Activated naive CD4-positive, alpha-beta T cell treated with anti-CD3 and anti-CD28 coated beads for 36 hours (primary cell): ENCODE measurements at regions not wholly inside any gene's neighbourhood (a gene's known extent, or its start where the extent isn't known, plus 50 kb on each side); places are given as distances from the start of the nearest gene placed in this dataset.
"Not testable (repeated sequence)": the region's sequence is repeated elsewhere in the genome, so short reads cannot be mapped to it uniquely, and the experiment has no call there.

ENCODE experiments used
- CTCF ChIA-PET: fragments of 350-600 bp; sonication (Branson Sonifier 250); formaldehyde crosslinking; loops from one replicate; lab custom pipeline; 2021; ENCODE audit warnings: antibody characterized with exemption; lab: Charles Lee
- DNase-seq: peaks from one replicate; pipeline ENCODE4 v3.0.0-alpha.2; 2020
- H3K27ac Mint-ChIP-seq: one replicate; pipeline ENCODE4 v1.8.0; 2021; ENCODE audit warnings: mild to moderate bottlenecking, mixed read lengths
- H3K27me3 Mint-ChIP-seq: one replicate; pipeline ENCODE4 v1.8.0; 2021; ENCODE audit warnings: low read depth, mixed read lengths
- H3K36me3 Mint-ChIP-seq: one replicate; pipeline ENCODE4 v1.8.0; 2021; ENCODE audit warnings: low read depth, mixed read lengths
- H3K4me1 Mint-ChIP-seq: one replicate; pipeline ENCODE4 v1.8.0; 2021; ENCODE audit warnings: low read depth, mixed read lengths
- H3K4me3 Mint-ChIP-seq: one replicate; pipeline ENCODE4 v1.8.0; 2021; ENCODE audit warnings: mild to moderate bottlenecking, moderate library complexity, mixed read lengths
- H3K9me3 Mint-ChIP-seq: one replicate; pipeline ENCODE4 v1.8.0; 2021; ENCODE audit warnings: mixed read lengths
- intact Hi-C: fragments of 100-400 bp; cut with micrococcal nuclease; formaldehyde crosslinking; loops from one replicate; pipeline ENCODE4 v1.15.1; 2023

DNA sequence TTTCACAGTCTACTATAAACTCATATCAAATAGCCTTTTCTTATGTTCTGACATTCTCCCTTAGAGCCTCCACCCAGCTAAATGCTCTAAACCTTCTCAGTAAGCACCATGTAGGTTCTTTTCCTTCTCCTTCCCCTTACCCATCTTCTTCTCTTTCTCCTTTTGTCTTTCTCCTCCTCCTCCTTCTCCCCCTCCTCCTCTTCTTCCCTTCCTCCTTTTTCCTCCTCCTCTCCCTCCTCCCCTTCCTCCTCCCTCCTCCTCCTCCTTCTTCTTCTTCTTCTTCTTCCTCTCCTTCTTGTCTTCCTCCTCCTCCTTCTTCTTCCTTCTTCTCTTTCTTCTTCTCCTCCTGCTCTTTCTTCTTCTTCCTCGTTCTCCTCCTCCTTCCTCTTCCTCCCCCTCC lies 85.2 kb upstream of the KCNAB1 start:
- Mint-ChIP-seq H3K36me3 (no peaks in the 10 kb centered on the region), H3K27me3 (no peaks in the 10 kb centered on the region), H3K4me1 (no peaks in the 10 kb centered on the region), H3K4me3 (no peak overlapping the region), H3K27ac (no peak overlapping the region), H3K9me3 (no peaks in the 10 kb centered on the region)
- intact Hi-C loops = no loop called here
- CTCF ChIA-PET = interaction anchor here (1.2 kb wide), 1 partner anchor 9 kb away, joined by 3 read pairs; no protein-coding TSS in a partner anchor
- no peak for DNase-seq

DNA sequence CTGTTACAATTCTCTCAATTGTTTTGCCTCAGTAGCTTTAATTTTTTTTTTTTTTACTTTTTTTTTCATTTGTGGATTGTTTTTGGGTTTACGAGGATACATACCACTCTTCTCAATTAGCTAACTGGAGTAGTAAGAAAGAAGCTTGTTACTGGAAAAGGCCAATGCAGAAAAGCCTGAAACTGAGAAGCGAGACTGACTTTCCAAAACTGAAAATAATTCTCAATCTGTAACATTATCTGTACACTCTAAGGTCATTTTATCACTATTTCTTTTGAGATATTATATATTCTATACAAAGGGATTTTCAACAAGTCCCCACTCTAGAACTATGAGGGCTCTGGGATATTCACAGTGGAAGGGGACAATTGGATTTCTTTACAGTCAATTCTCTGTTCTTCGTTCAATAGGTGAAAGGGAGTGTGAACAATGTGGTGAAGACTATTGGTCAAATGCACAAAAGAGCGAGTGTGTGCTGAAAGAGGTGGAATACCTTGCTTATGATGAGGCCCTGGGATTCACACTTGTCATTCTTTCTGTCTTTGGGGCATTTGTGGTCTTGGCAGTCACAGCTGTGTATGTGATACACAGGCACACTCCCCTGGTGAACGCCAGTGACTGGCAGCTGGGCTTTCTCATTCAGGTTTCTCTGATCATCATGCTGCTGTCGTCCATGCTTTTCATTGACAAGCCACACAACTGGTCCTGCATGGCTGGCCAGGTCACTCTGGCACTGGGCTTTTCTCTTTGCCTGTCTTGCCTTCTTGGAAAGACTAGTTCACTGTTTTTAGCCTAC lies 83.9 kb upstream of the KCNAB1 start:
- H3K4me3 Mint-ChIP-seq = no peak overlapping the region
- no peaks in the 10 kb centered on the region for H3K9me3 Mint-ChIP-seq
- intact Hi-C loops = no loop called here
- H3K36me3 Mint-ChIP-seq = no peaks in the 10 kb centered on the region
- CTCF ChIA-PET = interaction anchor here (0.6 kb wide), 1 partner anchor 262 kb away, joined by 3 read pairs; no protein-coding TSS in a partner anchor
- no peak for DNase-seq
- peaks cover under 1% of the 10 kb centered on the region for H3K27me3 Mint-ChIP-seq
- H3K27ac Mint-ChIP-seq = no peak overlapping the region
- no peaks in the 10 kb centered on the region for H3K4me1 Mint-ChIP-seq

DNA sequence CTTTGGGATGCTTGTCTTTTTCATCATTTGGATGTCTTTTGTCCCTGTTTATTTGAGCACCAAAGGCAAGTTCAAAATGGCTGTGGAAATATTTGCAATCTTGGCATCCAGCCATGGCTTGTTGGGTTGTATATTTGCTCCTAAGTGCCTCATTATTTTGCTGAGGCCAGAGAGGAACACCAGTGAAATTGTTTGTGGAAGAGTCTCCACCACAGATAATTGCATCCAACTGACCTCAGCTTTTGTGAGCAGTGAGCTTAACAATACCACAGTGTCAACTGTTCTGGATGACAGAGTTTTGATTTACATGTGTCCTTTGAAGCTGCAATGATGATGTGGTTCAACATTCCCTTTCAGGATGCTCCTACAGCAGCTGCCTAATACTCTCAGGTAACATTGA lies 83.0 kb upstream of the KCNAB1 start:
- intact Hi-C loops = no loop called here
- no peak for DNase-seq
- no peaks in the 10 kb centered on the region for H3K9me3 Mint-ChIP-seq
- CTCF ChIA-PET = no interaction called here
- no peaks in the 10 kb centered on the region for H3K36me3 Mint-ChIP-seq
- H3K4me1 Mint-ChIP-seq = no peaks in the 10 kb centered on the region
- peaks cover 3% of the 10 kb centered on the region for H3K27me3 Mint-ChIP-seq
- H3K27ac Mint-ChIP-seq = no peak overlapping the region
- no peak overlapping the region for H3K4me3 Mint-ChIP-seq

DNA sequence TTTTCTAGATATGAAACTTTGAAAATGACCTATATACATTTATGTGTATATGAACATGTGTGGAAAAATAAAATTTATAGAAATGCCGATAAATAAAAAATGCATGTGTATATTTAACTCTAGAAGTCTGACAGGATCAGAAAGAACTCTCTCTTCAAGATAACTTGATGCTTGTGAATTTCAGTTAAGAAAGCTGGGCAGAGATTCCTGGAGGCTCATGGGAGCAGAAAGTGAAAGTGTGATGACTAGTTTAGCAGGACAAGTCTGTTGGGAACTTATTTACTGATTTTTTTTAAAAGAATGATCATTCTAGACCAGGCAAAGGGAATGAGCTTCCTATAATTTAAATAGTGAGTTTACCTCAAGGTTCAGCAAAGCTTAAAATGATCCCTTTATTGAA lies 81.5 kb upstream of the KCNAB1 start:
- no peaks in the 10 kb centered on the region for H3K9me3 Mint-ChIP-seq
- CTCF ChIA-PET = interaction anchor here (0.6 to 1.3 kb wide), 2 partner anchors 15 to 107 kb away, joined by 3 read pairs; no protein-coding TSS in a partner anchor
- DNase-seq = no peak
- H3K36me3 Mint-ChIP-seq = no peaks in the 10 kb centered on the region
- no peak overlapping the region for H3K27ac Mint-ChIP-seq
- H3K27me3 Mint-ChIP-seq = peaks cover 6% of the 10 kb centered on the region
- no peaks in the 10 kb centered on the region for H3K4me1 Mint-ChIP-seq
- no peak overlapping the region for H3K4me3 Mint-ChIP-seq
- intact Hi-C loops = no loop called here

DNA sequence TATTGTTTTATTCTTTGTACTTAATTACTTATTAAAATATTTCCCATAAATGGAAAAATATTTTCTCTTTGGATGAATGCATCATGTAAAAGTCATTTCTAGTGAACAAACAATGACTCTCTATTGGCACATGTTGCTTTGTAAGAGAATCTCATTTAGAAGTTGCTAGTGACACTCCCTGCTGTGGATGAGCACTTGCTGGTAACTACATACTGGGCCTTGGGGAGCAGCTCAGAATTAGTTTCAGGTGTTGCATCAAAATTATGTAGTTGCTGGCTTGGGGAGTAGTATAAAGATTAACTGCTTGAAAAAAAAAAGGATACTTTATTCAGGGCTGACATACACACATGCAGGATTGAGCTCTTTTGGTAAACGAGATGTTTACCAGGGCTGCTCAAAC lies 80.3 kb upstream of the KCNAB1 start:
- no peaks in the 10 kb centered on the region for H3K36me3 Mint-ChIP-seq
- no peak overlapping the region for H3K27ac Mint-ChIP-seq
- no peaks in the 10 kb centered on the region for H3K4me1 Mint-ChIP-seq
- CTCF ChIA-PET = interaction anchor here (0.6 kb wide), 1 partner anchor 225 kb away, joined by 3 read pairs; no protein-coding TSS in a partner anchor
- H3K4me3 Mint-ChIP-seq = no peak overlapping the region
- peaks cover 6% of the 10 kb centered on the region for H3K27me3 Mint-ChIP-seq
- no peaks in the 10 kb centered on the region for H3K9me3 Mint-ChIP-seq
- DNase-seq = no peak
- intact Hi-C loops = loop anchor here (5.0 kb wide), 3 partner anchors 407 to 1097 kb away; no protein-coding TSS in a partner anchor

DNA sequence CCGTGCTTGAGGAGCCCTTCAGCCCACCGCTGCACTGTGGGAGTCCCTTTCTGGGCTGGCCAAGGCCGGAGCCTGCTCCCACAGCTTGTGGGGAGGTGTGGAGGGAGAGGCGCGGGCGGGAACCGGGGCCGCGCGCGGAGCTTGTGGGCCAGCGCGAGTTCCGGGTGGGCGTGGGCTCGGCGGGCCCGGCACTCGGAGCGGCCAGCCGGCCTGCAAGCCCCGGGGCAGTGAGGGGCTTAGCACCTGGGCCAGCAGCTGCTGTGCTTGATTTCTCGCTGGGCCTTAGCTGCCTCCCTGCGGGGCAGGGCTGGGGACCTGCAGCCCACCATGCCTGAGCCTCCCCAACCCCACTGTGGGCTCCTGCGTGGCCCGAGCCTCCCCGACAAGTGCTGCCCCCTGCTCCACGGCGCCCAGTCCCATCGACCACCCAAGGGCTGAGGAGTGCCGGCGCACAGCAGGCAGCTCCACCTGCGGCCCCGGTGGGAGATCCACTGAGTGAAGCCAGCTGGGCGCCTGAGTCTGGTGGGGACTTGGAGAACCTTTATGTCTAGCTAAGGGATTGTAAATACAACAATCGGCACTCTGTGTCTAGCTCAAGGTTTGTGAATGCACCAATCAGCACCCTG lies 79.0 kb upstream of the KCNAB1 start:
- H3K9me3 Mint-ChIP-seq, H3K27me3 Mint-ChIP-seq, H3K4me1 Mint-ChIP-seq, H3K27ac Mint-ChIP-seq, H3K36me3 Mint-ChIP-seq, H3K4me3 Mint-ChIP-seq, DNase-seq: not testable (repeated sequence)
- intact Hi-C loops = loop anchor here (5.0 kb wide), 3 partner anchors 406 to 1096 kb away; no protein-coding TSS in a partner anchor
- CTCF ChIA-PET = interaction anchor here (1.2 kb wide), 1 partner anchor 9 kb away, joined by 4 read pairs; no protein-coding TSS in a partner anchor

DNA sequence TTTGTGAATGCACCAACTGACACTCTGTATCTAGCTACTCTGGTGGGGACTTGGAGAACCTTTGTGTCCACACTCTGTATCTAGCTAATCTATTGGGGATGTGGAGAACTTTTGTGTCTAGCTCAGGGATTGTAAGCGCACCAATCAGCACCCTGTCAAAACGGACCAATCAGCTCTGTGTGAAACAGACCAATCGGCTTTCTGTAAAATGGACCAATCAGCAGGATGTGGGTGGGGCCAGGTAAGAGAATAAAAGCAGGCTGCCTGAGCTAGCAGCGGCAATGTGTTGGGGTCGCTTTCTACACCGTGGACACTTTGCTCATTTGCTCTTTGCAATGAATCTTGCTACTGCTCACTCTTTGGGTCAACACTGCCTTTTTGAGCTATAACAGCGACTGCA lies 78.5 kb upstream of the KCNAB1 start:
- DNase-seq, H3K4me3 Mint-ChIP-seq, H3K4me1 Mint-ChIP-seq, H3K36me3 Mint-ChIP-seq, H3K27ac Mint-ChIP-seq, H3K27me3 Mint-ChIP-seq, H3K9me3 Mint-ChIP-seq: not testable (repeated sequence)
- intact Hi-C loops = loop anchor here (5.0 kb wide), 3 partner anchors 405 to 1095 kb away; no protein-coding TSS in a partner anchor
- CTCF ChIA-PET = interaction anchor here (1.2 kb wide), 1 partner anchor 9 kb away, joined by 4 read pairs; no protein-coding TSS in a partner anchor

DNA sequence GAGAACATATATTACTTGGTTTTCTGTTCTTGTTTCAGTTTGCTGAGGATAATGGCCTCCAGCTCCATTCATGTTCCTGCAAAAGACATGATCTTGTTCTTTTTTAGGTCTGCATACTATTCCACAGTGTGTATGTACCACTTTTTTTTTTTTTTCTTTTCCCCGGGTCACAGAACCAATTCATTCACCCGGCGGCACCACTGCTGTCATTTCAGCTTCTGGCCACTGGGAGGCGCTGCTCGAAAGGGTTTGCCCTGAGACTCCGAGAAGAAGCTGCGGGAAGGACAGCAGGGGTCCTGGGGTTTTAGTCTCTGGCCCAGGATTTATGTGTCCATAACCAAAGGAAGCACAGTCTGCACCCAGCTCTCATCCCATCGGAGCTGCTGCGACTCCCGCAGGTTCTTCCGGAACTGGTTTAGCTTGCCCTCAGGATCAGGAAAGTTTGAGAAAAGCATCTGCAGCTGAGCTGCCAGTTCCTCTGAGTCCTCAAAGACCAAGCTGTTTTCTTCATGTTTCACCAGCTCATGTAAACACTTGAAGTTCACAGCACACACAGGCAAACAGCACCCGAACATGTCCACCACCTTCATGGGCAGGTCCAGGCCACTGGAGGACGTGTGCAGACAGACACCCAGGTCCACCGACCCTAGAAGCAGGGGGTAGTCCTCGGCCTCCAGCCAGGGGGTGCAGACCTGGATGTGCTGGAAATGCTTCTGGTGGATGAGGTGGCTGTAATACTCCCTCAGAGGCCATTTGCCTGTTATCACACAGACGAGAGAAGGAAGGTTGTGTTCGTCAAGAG lies 76.3 kb upstream of the KCNAB1 start:
- not testable (repeated sequence) for H3K27me3 Mint-ChIP-seq, H3K4me3 Mint-ChIP-seq, H3K36me3 Mint-ChIP-seq, H3K9me3 Mint-ChIP-seq, H3K27ac Mint-ChIP-seq, H3K4me1 Mint-ChIP-seq
- peak; percentile 76 for DNase-seq
- CTCF ChIA-PET = interaction anchor here (0.6 to 1.9 kb wide), 35 partner anchors 8 to 1575 kb away, joined by 3 to 13 read pairs (median 3); no protein-coding TSS in a partner anchor
- intact Hi-C loops = loop anchor here (1.0 to 5.0 kb wide), 5 partner anchors 106 to 1093 kb away; no protein-coding TSS in a partner anchor

DNA sequence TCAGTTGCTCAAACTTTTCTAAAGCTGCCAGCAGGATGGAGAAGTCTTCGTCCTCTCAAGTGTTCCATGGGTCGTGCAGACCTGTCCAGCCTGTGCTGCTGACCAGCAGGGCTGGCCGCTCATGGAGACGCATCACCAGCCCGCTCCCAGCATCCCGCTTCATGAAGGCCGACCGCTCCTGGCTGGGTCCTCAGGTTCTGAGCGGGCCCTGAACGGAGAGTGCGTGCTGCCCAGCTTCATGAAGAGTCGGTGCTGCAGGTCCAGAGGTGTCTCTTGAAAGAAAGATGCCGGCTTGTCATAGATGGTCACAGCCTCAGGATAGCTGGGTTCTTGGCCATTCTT lies 75.8 kb upstream of the KCNAB1 start:
- CTCF ChIA-PET = interaction anchor here (0.7 to 1.9 kb wide), 11 partner anchors 8 to 1106 kb away, joined by 3 to 11 read pairs (median 3); no protein-coding TSS in a partner anchor
- intact Hi-C loops = loop anchor here (1.0 to 5.0 kb wide), 5 partner anchors 106 to 1093 kb away; no protein-coding TSS in a partner anchor
- Mint-ChIP-seq H3K27me3 (peaks cover 8% of the 10 kb centered on the region), H3K4me3 (no peak overlapping the region), H3K36me3 (no peaks in the 10 kb centered on the region), H3K9me3 (no peaks in the 10 kb centered on the region), H3K4me1 (no peaks in the 10 kb centered on the region), H3K27ac (no peak overlapping the region)
- no peak for DNase-seq

DNA sequence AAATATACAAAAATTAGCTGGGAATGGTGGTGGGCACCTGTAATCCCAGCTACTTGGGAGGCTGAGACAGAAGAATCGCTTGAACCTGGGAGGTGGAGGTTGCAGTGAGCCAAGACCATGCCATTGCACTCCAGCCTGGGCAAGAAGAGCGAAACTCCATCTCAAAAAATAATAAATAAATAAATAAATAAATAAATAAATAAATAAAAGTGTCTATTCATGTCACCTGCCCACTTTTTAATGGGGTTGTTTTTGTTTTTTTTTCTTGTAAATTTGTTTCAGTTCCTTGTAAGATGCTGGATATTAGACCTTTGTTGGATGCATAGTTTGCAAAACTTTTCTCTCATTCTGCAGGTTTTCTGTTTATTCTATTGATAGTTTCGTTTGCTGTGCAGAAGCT lies 71.9 kb upstream of the KCNAB1 start:
- H3K27ac Mint-ChIP-seq, H3K27me3 Mint-ChIP-seq, H3K36me3 Mint-ChIP-seq, H3K4me1 Mint-ChIP-seq, H3K4me3 Mint-ChIP-seq, DNase-seq, CTCF ChIA-PET, intact Hi-C loops, H3K9me3 Mint-ChIP-seq: not testable (repeated sequence)

DNA sequence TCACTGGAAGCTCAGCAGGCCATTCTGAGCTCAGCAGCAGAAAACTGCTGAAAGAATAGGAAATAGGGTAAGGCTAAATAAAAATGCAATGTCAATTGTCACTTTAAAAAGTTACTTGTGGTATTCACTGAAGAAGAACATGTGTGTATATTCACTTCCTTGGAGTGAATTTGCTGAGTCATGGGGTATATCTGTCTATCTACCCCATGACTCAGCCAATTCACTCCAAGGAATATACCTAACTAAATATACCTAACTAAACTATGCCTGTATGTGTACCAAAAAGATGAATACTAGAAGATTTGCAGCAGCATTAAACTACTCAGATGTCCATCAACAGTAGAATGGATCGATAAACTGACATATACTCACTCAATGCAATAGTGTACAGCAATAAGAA lies 69.5 kb upstream of the KCNAB1 start:
- Mint-ChIP-seq H3K27ac (no peak overlapping the region), H3K4me1 (peaks cover 3% of the 10 kb centered on the region), H3K9me3 (no peaks in the 10 kb centered on the region), H3K36me3 (no peaks in the 10 kb centered on the region), H3K4me3 (no peak overlapping the region), H3K27me3 (peaks cover 8% of the 10 kb centered on the region)
- no peak for DNase-seq
- CTCF ChIA-PET = no interaction called here
- intact Hi-C loops = no loop called here

DNA sequence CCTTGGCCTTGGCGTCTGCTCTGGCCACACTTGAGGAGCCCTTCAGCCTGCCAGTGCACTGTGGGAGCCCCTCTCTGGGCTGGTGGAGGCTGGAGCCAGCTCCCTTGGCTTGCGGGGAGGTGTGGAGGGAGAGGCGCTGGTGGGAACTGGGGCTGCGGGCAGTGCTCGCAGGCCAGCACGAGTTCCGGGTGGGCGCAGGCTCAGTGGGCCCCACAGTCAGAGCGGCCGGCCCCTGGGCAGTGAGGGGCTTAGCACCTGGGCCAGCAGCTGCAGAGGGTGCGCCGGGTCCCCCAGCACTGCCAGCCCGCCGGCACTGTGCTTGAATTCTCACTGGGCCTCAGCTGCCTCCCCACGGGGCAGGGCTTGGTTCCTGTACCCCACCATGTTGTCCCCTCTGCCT lies 68.7 kb upstream of the KCNAB1 start:
- H3K4me1 Mint-ChIP-seq = peaks cover 3% of the 10 kb centered on the region
- CTCF ChIA-PET = interaction anchor here (1.7 kb wide), 1 partner anchor 8 kb away, joined by 7 read pairs; no protein-coding TSS in a partner anchor
- H3K27ac Mint-ChIP-seq = no peak overlapping the region
- intact Hi-C loops = no loop called here
- H3K4me3 Mint-ChIP-seq = no peak overlapping the region
- H3K27me3 Mint-ChIP-seq = peaks cover 8% of the 10 kb centered on the region
- no peaks in the 10 kb centered on the region for H3K36me3 Mint-ChIP-seq
- H3K9me3 Mint-ChIP-seq = no peaks in the 10 kb centered on the region
- DNase-seq = no peak
